Liver (tissue), 3 donors: ENCODE measurements at regions not wholly inside any gene's neighbourhood (a gene's known extent, or its start where the extent isn't known, plus 50 kb on each side); places are given as distances from the start of the nearest gene placed in this dataset.

Experiments
- SP1 ChIP-seq: IDR thresholded peaks from 2 replicates; pipeline ENCODE4 v1.6.1; 2018; ENCODE audit warnings: antibody characterized with exemption, mild to moderate bottlenecking
- TF ChIP-seq, protein P1 (sequence below): fragments of 150-350 bp; IDR thresholded peaks from 2 replicates; pipeline ENCODE4 v1.5.1; 2017; ENCODE audit warnings: improper control_type of control experiment, low read depth, low read length; ENCODE audit not compliant: missing input control
- TF ChIP-seq, protein P2 (sequence below): IDR thresholded peaks from 2 replicates; pipeline ENCODE4 v1.6.1; 2016; ENCODE audit warnings: antibody characterized with exemption
- donor health status: healthy.
- donor health status: healthy.

DNA sequence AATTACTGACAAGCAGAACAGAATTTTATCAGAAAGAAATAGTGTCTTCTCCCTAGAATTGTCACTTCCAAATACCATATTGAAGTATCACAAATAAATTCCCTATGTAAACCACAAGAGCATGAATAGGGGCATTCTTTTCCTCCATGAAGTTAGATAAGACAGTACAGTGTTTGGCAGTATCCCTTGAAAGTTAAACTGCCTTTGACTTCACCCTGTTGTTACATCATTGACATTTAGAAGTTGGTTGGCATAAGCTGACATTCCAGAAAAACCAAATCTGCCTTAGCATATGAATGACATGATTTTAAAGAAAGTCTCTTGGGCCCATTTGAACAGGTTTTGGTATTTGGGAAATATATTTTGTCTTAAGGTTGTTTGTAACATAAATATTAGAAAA is 50.2 kb upstream of the OSR1 start:
- TF ChIP-seq, protein P1, sequence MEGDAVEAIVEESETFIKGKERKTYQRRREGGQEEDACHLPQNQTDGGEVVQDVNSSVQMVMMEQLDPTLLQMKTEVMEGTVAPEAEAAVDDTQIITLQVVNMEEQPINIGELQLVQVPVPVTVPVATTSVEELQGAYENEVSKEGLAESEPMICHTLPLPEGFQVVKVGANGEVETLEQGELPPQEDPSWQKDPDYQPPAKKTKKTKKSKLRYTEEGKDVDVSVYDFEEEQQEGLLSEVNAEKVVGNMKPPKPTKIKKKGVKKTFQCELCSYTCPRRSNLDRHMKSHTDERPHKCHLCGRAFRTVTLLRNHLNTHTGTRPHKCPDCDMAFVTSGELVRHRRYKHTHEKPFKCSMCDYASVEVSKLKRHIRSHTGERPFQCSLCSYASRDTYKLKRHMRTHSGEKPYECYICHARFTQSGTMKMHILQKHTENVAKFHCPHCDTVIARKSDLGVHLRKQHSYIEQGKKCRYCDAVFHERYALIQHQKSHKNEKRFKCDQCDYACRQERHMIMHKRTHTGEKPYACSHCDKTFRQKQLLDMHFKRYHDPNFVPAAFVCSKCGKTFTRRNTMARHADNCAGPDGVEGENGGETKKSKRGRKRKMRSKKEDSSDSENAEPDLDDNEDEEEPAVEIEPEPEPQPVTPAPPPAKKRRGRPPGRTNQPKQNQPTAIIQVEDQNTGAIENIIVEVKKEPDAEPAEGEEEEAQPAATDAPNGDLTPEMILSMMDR = no peak
- TF ChIP-seq, protein P2, sequence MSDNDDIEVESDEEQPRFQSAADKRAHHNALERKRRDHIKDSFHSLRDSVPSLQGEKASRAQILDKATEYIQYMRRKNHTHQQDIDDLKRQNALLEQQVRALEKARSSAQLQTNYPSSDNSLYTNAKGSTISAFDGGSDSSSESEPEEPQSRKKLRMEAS = no peak
- no peak for TF ChIP-seq SP1
